ENCODE measurements at regions not wholly inside any gene's neighbourhood (a gene's known extent, or its start where the extent isn't known, plus 50 kb on each side); places are given as distances from the start of the nearest gene placed in this dataset.

DNA sequence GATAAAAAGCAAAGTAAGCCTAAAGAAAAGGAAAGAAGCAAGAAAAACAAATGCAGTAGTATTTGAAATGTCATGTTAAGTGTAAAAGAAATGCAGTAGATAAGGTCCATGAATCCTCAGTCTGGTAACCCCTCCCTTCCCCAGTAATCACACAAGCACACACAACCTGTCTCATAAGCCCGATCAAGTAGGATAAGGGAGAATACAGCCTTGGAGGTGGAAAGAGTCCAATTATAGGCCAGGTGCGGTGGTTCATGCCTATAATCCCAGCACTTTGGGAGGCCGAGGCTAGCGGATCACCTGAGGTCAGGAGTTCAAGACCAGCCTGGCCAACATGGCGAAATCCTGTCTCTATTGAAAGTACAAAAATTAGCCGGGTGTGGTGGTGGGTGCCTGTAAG, 117.9 kb downstream of the GADD45G start:
- no peak for DNase-seq (ENCODE audit: low spot score)

GRCh38 chr9:89723469-89724100, 118.8 kb downstream of the GADD45G start:
- DNase-seq (ENCODE audit: low spot score): no peak

DNA sequence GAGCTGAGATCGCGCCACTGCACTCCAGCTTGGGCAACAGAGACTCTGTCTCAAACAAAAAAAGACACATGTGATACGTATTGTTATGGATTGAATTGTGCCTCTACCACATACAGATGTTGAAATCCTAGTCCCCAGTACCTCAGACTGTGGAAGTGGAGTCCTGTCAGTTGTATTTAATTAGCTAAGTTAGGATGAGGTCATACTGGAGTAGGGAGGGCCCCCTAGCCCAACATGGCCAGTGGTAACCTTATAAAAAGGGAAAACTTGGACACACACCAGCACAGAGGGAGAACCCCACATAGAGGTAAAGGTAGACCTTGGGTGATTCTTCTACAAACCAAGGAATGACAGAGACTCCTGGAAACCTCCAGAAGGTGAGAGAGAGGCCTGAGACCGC, 119.8 kb downstream of the GADD45G start:
- no peak for DNase-seq (ENCODE audit: low spot score)

DNA sequence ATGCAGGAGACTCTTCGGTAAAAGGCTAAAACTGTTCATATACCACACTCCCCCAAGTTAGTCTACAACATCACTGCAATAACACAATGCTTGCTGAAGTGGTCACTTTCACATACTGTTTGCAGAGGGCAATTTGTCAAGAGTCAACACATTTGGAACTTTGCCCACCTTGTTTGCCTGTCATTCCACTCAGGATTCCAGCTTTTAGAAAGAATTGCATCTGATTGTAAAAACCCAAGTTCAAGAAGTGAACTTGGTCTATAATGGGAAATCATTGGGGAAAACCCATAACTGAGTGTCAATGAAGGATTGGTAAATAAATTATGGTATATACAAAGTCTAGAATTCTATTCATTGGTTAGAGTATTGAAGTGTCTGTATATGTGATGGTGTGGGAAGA, 120.5 kb downstream of the GADD45G start:
- no peak for DNase-seq (ENCODE audit: low spot score)

DNA sequence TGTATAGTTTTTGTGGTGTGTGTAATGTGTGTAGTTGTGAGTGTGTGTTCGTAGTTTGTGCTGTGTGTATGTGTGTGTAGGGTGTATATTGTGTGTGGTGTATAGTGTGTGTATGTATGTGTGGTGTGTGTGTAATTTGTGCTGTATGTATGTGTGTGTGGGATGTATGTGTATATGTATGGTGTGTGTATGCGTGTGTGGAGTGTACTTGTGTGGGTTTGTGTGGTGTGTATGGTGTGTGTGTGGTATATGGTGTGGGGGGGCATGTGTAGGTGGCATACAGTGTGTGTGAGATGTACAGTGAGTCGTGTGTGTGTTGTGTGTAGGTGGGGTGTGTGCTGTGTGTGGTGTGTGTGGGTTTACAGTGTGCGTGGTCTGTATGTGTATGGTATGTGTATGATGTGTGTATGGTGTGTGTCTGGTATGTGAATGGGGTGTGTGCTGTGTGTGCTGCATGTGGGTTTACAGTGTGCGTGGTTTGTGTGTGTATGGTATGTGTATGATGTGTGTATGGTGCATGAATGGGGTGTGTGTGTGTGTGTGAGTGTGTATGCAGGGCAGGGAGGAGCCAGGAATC, 125.2 kb downstream of the GADD45G start:
- DNase-seq (ENCODE audit: low spot score): no peak

DNA sequence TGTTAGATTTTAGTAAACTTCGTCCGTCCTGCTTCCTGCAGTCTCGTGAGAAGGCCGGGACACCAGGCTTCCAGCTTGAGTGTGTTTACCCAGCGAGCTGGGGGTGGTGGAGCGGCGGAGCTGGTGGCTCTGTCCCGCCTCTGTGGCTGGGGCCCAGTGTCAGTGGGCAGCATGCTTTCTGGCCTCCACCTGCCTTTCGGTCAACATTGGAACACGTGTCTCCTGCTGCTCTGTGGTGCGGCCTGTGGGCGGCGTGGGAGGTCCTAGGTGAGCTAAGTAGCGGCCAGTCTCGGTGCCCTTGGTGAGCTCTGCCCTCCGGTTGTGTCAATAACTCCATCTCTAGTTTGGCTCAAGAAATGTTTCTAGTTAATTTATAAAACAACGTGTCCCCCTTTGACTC, 125.9 kb downstream of the GADD45G start:
- DNase-seq (ENCODE audit: low spot score): no peak

- DNase-seq (ENCODE audit: low spot score): no peak
Measured at GRCh38 chr9:89731262-89732182, 126.7 kb downstream of the GADD45G start.

DNA sequence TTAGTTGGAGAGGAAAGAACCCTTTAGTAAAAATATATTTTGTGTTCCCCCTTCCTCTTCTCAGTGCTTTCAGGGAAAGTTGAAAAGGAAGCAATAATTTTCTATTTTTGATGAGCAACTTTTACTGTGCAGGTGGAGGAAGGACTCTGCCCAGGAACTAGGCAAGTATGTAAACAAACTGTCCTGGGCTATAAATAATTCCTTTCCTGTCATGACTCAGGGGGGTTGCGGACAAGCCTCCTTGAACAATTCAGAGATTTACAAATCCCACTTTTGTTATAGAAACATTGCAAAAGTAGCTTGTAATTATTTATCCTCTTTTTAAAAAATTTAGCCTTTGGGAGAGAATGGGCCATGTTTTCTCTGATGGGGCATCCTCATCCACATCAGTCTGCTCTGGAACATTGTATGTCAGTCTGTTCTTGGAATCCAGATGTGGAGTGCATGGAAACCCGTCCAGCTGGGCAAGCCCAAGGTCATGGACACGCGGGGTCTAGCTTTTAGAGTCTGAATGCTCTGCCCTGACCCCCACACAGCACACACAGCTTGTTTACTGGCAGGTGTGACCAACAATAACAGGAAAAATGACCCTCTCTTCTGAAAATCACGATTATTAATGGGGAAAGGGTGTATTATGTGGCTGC, 127.6 kb downstream of the GADD45G start:
- DNase-seq (ENCODE audit: low spot score): no peak

DNA sequence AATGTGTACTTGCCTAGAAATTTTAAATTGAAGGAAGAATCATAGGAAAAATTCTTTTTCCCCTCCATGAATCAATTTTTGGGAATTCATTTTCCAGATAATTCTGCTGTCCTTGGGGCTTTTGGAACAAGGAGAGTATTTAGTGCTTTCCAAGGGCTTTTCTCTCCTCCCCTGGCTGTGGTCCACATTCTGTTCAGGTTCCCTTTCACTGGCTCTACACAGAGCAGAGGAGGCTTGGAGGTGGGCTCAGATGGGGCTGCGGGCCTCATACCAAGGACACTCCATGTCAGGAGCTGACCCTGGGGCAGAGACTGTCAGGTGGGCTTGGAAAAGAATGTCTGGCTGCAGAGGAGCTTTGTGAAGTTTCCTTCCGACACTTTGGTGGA, 128.1 kb downstream of the GADD45G start:
- DNase-seq (ENCODE audit: low spot score): no peak

DNA sequence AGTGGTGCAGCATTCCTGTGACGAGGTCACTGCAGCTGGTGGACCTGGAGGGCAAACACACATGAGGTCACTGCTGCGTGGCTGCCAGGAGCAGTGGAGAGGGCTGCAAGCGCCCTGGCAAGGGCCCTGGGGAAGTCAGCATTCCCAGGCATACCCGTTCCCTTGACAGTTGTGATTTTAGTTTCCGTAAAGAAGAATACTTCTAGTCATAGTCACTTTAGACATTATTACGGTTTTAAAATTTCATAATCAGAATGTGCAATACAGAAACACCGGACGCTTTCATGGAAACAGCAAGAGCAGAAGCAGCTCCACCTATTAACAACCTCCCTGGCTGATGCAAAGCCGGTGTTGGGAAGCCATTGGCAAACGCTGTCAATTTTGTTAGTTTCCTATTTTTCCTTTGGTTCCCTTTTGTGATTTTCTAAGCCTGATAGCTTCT, 129.8 kb downstream of the GADD45G start:
- no peak for DNase-seq (ENCODE audit: low spot score)

DNA sequence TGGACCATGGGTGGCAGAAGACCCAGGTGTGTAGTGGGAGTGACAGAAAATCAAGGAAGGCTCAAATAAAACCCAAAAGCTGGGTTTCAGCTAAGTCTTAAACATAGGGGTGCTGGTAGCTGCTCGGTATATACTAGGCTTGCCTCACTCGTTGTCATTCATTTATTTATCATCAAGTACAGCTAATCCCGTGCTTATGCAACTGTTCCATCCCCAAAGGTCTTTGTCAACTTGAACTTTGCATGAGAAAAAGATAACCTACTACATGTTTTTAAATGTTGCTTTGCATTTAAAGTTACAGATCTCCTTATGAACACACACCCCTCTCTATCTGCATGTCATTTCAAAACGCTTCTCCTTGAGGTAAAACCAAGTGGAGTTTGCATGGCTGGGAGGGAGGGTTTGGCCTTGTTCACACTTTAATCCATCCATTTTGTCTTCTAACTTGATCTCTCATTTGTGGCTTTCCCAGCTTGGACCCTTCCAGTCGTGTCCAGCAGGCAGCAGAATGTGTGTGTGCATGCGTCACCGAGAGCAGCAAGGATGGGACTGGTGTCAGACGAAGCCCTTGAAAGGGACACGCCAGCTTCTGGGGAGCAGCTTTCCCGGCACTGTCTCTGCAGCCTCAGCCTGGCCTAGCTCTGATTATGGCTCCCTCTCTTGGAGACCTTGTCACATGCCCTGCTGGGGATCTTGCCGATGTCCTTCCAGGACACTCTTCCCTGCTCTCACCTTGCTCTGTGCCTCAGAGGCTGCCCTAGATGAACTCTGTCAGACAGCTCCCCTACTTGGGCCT, 133.5 kb downstream of the GADD45G start:
- no peak for DNase-seq (ENCODE audit: low spot score)

DNA sequence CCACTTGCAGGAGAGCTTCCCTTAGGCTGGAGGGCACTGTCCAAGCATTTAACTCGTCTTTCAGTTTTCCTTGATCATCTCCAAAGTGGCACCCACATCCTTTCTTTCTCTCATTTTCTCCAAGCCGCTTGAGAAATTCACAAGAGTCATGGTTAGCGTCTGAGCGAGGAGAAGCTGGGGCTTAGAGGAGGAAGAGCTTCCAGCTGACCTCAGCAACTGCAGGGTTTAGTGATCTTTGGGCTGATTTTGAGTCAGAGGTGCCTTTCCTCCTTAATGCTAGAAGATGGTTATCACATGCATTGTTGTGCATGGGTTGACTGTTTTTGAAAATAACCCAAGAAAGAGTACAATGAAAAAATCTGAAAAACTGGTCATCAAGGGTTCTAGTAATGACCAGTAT, 134.7 kb downstream of the GADD45G start:
- no peak for DNase-seq (ENCODE audit: low spot score)

DNA sequence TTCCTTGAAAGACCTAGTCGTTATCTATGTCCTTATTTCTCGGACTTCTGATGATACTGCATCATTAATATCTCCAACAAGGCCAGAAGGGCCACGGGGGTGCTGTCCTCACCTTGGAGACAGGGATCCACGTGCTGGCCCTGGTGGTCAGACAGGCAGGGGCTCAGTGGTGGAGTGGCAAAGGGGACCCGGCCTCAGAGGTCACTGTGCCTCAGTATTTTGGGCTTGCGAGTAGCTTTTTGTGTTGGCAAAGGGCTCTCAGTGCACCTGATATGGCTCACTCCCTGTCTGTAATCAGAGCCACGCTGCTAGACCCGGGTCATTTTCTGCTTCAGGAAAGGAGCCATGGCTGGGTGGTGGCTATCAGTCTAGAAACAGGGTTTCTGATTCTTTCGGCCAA, 135.1 kb downstream of the GADD45G start:
- DNase-seq (ENCODE audit: low spot score): no peak

DNA sequence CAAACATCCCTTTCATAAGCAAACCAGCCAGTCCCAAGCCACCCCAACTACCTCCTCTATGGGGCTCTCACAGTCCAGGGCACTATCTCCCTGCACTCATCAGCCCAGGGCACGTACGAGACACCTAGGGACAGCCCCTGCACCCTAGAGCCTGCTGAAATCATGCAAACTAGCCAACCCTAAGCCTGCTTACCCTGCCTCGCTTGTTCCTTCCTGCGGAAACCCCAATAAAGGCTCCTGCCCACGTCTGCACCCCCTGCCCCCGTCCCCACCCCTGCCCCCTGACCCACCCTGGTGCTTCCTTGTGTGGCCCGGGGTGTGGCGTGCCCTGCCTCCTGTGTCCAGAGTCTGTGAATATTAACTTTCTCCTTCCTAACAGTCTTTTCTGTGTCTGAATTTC, 135.9 kb downstream of the GADD45G start:
- DNase-seq (ENCODE audit: low spot score): no peak

DNA sequence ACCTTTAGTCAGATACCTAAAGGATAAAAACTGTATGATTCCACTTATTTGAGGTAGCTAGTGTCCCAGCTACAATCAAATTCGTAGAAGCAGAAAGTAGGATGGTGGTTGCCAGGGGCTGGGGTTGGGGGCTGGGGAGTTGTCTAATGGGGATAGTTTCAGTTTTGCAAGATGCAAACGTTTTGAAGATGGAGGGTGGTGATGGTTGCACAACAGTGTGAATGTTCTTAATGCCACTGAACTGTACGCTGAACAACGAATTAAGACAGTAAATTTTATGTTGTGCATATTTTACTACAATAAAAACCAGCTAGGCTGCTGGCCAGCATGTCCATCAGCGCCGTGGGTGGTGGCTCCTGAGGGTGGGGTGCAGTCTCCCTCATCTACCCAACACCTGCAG, 137.8 kb downstream of the GADD45G start:
- DNase-seq (ENCODE audit: low spot score): no peak

DNA sequence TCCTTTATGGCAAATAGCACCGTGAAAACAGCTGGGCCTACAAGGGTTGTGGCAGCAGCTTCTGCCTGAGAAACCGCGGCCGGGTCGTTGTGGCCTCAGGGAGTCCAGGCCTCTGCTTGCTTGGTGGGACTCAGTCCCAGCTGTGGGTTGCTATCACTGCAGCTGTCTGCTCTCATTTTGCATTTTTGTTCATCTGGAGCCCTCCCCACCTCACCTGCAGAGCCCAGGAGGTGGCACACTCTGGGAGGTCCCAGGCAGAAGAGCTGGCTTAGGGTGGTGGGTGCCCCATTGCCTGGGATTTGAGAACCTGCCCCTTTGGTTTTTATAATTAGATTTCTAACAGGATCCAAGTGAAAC, 138.4 kb downstream of the GADD45G start:
- no peak for DNase-seq (ENCODE audit: low spot score)

DNA sequence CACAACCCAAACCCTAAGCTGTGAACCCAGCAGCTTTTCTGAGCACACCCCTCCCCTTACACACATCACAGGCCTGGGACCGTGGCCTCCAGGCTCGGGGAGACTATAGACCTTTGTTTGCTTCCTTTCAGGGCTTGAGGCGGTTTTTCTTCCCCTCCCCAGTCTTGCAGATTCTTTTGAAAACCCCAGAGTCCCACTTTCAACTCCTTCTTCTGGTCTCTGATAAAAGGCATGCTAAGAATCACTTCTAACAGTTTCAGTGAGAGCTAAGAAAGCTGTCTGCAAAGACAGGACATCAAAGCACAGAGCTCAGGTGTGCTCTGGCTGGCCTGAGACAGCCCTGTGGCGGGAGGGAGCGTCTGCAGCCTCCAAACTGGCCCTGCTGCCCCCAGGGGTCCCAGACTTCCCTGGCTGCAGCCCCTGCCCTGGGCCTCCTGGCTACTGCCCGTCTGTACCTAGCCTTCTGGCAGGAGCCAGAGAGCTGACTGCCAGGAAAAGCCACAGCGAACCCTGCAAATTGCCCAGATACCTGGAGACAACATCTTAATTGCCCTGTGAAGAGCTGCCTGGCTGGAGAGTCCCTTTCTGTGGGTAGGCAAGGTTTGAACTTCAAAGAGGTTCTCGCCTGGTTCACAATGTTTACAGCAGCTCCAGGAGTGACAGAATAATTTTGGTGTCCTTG, 138.9 kb downstream of the GADD45G start:
- no peak for DNase-seq (ENCODE audit: low spot score)

GRCh38 chr9:89744255-89744648, 139.4 kb downstream of the GADD45G start:
- DNase-seq (ENCODE audit: low spot score): no peak

GRCh38 chr9:89744730-89745129, 139.9 kb downstream of the GADD45G start:
- DNase-seq (ENCODE audit: low spot score): no peak

GRCh38 chr9:89745601-89746376, 141.0 kb downstream of the GADD45G start:
- no peak for DNase-seq (ENCODE audit: low spot score)
